K562 (cell line): ENCODE measurements at regions not wholly inside any gene's neighbourhood (a gene's known extent, or its start where the extent isn't known, plus 50 kb on each side); places are given as distances from the start of the nearest gene placed in this dataset.

Experiments used
- ASH1L ChIP-seq: fragments of 450-650 bp; IDR thresholded peaks from 2 replicates; pipeline ENCODE4 v1.6.1; 2018; ENCODE audit warnings: borderline replicate concordance, mild to moderate bottlenecking, low read depth; ENCODE audit not compliant: partially characterized antibody
- CBFA2T2 ChIP-seq: fragments of 450-650 bp; conservative IDR thresholded peaks from 2 replicates; pipeline ENCODE4 v1.6.1; 2017; ENCODE audit warnings: mild to moderate bottlenecking
- CTBP1 ChIP-seq: fragments of 450-650 bp; IDR thresholded peaks from 2 replicates; pipeline ENCODE4 v1.6.1; 2016; ENCODE audit warnings: borderline replicate concordance
- E2F3 ChIP-seq: fragments of 250-450 bp; sonication (Bioruptor Pico); IDR thresholded peaks from 2 replicates; pipeline ENCODE4 v1.4.0; 2020; ENCODE audit warnings: mild to moderate bottlenecking
- EHMT2 ChIP-seq: fragments of 450-650 bp; IDR thresholded peaks from 2 replicates; pipeline ENCODE4 v1.6.1; 2018; ENCODE audit warnings: antibody characterized with exemption
- FOXK1 ChIP-seq: sonication (generic); formaldehyde crosslinking; IDR thresholded peaks from 2 replicates; pipeline ENCODE4 v1.8.0; 2022; ENCODE audit warnings: missing genetic modification reagents, mild to moderate bottlenecking, borderline replicate concordance
- FOXP4 ChIP-seq: sonication (generic); formaldehyde crosslinking; IDR thresholded peaks from 2 replicates; pipeline ENCODE4 v1.8.0; 2022; ENCODE audit warnings: mild to moderate bottlenecking, missing genetic modification reagents, borderline replicate concordance
- GABPB1 ChIP-seq: sonication (generic); formaldehyde crosslinking; IDR thresholded peaks from 2 replicates; pipeline ENCODE4 v1.8.0; 2022; ENCODE audit warnings: mild to moderate bottlenecking, missing genetic modification reagents
- HDAC3 ChIP-seq: fragments of 450-650 bp; IDR thresholded peaks from 2 replicates; pipeline ENCODE4 v1.6.1; 2018; ENCODE audit warnings: borderline replicate concordance, mild to moderate bottlenecking, moderate library complexity; ENCODE audit not compliant: partially characterized antibody
- KHSRP ChIP-seq: fragments of 450-650 bp; IDR thresholded peaks from 2 replicates; pipeline ENCODE4 v1.6.1; 2017
- L3MBTL2 ChIP-seq: fragments of 450-650 bp; IDR thresholded peaks from 2 replicates; pipeline ENCODE4 v1.6.1; 2016; ENCODE audit warnings: mild to moderate bottlenecking, moderate library complexity
- NCOR1 ChIP-seq: fragments of 450-650 bp; IDR thresholded peaks from 2 replicates; pipeline ENCODE4 v1.6.1; 2016; ENCODE audit warnings: mild to moderate bottlenecking, moderate library complexity
- NFRKB ChIP-seq: fragments of 450-650 bp; IDR thresholded peaks from 2 replicates; pipeline ENCODE4 v1.6.1; 2016; ENCODE audit warnings: low read depth
- POLR2B ChIP-seq: fragments of 450-650 bp; IDR thresholded peaks from 2 replicates; pipeline ENCODE4 v1.6.1; 2018; ENCODE audit warnings: low read depth; ENCODE audit not compliant: partially characterized antibody
- SMARCA4 ChIP-seq: fragments of 450-650 bp; IDR thresholded peaks from 2 replicates; pipeline ENCODE4 v1.6.1; 2016
- SUPT5H ChIP-seq: fragments of 450-650 bp; IDR thresholded peaks from 2 replicates; pipeline ENCODE4 v1.6.1; 2016
- TFE3 ChIP-seq: fragments of 450-650 bp; formaldehyde crosslinking; IDR thresholded peaks from 2 replicates; pipeline ENCODE4 v1.4.0; 2020; ENCODE audit warnings: mild to moderate bottlenecking, mixed read lengths
- THAP12 ChIP-seq: fragments of 250-450 bp; sonication (Bioruptor Pico); IDR thresholded peaks from 2 replicates; pipeline ENCODE4 v1.9.0; 2021; ENCODE audit warnings: mild to moderate bottlenecking, inconsistent platforms
- XRCC5 ChIP-seq: fragments of 200-400 bp; formaldehyde crosslinking; IDR thresholded peaks from 2 replicates; pipeline ENCODE4 v1.6.1; 2017; ENCODE audit warnings: low read depth, mild to moderate bottlenecking, low read length
- ZKSCAN8 ChIP-seq: fragments of 200-800 bp; sonication (Bioruptor generic); IDR thresholded peaks from 2 replicates; pipeline ENCODE4 v1.6.1; 2016; ENCODE audit warnings: missing genetic modification characterization, missing compliant biosample characterization
- ZNF277 ChIP-seq: fragments of 250-450 bp; sonication (Bioruptor Pico); IDR thresholded peaks from 2 replicates; pipeline ENCODE4 v1.8.0; 2022; ENCODE audit warnings: inconsistent platforms, mild to moderate bottlenecking, moderate library complexity, borderline replicate concordance
- ZNF431 ChIP-seq: sonication (generic); formaldehyde crosslinking; IDR thresholded peaks from 2 replicates; pipeline ENCODE4 v1.8.0; 2022; ENCODE audit warnings: mild to moderate bottlenecking, missing genetic modification reagents
- ZNF584 ChIP-seq: fragments of 200-800 bp; sonication (Bioruptor generic); IDR thresholded peaks from 2 replicates; pipeline ENCODE4 v1.6.1; 2016; ENCODE audit warnings: low read depth, mild to moderate bottlenecking, missing genetic modification characterization, missing compliant biosample characterization

GRCh38 chr1:116826818-116827606 is 72.8 kb downstream of the CD2 start (continued):
- TF ChIP-seq THAP12, result peak; percentile 19; the same call in 1 of the 2 replicates
- TF ChIP-seq ZNF277 (CRISPR knock-in tag), result no peak
- TF ChIP-seq SUPT5H, result peak; percentile 85
- 0 out of 2 replicates have a peak, but pooled peaks have one; percentile 58 for TF ChIP-seq ZNF431 (CRISPR knock-in tag)
- peak; percentile 56 for TF ChIP-seq NCOR1
- TF ChIP-seq L3MBTL2, result peak; percentile 82
- TF ChIP-seq E2F3 (CRISPR knock-in tag), result peak; percentile 71; the same call in 1 of the 2 replicates
- TF ChIP-seq POLR2B, result peak; percentile 87
- TF ChIP-seq FOXP4, result 0 out of 2 replicates have a peak, but pooled peaks have one; percentile 23
- TF ChIP-seq KHSRP, result no peak
- peak; percentile 95 for TF ChIP-seq SMARCA4
- TF ChIP-seq CTBP1, result peak; percentile 98
- peak; percentile 44 for TF ChIP-seq CBFA2T2
- peak; percentile 91 for TF ChIP-seq EHMT2
- peak; percentile 83 for TF ChIP-seq ZKSCAN8 (CRISPR knock-in tag)
- peak; percentile 79 for TF ChIP-seq GABPB1
- peak; percentile 54 for TF ChIP-seq HDAC3
- 0 out of 2 replicates have a peak, but pooled peaks have one; percentile 23 for TF ChIP-seq XRCC5
- peak; percentile 5; the same call in 1 of the 2 replicates for TF ChIP-seq FOXK1 (CRISPR knock-in tag)
- no peak for TF ChIP-seq TFE3 (CRISPR knock-in tag)
- TF ChIP-seq ZNF584, result peak; percentile 78
- peak; percentile 24 for TF ChIP-seq ASH1L
- peak; percentile 94 for TF ChIP-seq NFRKB
